HG02759 (cell line): ENCODE measurements at regions not wholly inside any gene's neighbourhood (a gene's known extent, or its start where the extent isn't known, plus 50 kb on each side); places are given as distances from the start of the nearest gene placed in this dataset.
A peak's percentile ranks its signal among the peaks of the same experiment; 100 is the strongest.
"Not testable (repeated sequence)": the region's sequence is repeated elsewhere in the genome, so short reads cannot be mapped to it uniquely, and the experiment has no call there.

Experiments
- ATAC-seq: cut with Tn5 transposase; IDR thresholded peaks from one replicate; pipeline ENCODE4 v1.9.1; 2021; ENCODE audit warnings: mild to moderate bottlenecking, moderate library complexity; ENCODE audit not compliant: unreplicated experiment

DNA sequence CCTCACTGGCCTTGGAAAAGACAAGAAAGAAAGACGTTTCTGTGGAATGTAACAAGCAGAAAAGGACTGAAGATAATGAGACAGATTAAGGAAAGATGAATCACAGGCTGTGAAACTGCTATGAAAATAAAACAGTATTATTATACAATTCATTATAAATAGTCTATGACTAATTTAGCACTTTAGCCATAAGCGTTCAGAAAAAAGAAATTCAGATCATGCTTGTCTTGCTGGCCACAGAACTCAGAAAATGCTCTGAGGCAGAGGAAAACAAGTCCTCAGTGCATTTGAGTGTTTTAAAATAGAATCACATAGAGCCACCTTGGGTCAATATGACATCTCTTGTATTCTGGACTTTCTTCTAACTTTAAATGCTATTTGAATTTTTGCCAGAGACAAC, 65.9 kb upstream of the NBPF26 start:
- not testable (repeated sequence) for ATAC-seq

- ATAC-seq: not testable (repeated sequence)
Measured at GRCh38 chr1:120658622-120659021, 65.1 kb upstream of the NBPF26 start.

GRCh38 chr1:120659133-120659532, 64.6 kb upstream of the NBPF26 start:
- not testable (repeated sequence) for ATAC-seq

DNA sequence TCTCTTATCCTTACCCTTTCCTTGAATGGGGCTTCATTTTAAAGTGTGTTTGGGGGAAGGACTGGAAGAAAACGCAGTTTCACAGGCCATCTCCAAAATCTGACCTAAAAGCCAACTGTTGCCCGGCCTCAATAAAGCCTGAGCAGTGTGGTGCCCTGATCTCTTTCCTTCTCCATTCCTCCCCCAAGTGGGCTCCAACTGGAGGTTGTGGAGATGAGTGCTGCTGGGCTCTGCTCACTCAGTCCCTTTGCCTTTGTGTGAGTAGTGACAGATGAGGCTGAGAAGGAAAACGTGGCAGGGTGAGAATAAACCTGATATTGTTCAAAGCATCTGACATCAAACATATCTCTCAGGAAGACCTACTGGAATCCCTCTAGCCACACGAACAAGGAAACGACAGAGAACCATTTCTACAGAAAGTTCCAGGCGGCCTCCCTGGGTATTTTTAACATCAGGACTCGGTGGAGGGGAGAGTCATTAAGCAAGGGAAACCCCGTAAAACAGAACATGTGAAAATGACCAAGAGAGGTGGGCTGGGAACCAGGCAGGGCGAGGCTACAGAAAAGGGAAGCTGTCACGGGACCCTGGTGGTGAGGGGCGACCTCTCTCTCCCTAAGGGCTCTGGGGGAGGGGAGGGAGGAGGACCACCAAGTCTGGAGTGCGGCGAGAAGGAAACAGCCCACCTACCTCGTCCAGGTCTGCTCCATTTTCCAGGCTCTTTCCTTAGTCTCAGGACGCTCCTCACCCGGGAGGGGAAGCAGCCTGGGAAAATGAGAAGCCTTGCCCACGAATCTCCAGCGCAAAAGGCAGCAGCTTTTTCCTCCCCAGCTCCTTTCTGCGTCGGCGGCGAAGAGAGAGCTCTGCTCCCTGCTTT, 59.1 kb upstream of the NBPF26 start:
- ATAC-seq: not testable (repeated sequence)

- ATAC-seq: peak; percentile 85
Measured at GRCh38 chr1:120665250-120665577, 58.5 kb upstream of the NBPF26 start.

DNA sequence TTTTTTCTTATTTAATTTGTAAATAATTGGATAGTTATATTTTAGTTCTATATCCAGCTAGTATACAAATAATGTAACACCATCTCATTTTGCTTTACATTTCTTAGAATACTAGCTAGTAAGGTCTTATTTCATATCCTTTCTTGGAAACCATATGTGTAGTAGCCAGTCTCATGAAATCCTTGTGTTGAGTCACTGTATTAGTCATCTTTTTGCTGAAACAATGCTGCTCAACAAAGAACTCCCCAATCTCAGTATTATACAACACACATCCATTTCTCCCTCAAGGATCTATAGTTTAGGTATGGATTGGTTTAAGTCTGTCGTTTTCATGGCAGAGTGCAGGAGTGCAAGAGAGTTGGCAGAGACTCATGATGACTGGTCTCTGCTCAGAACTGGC, 55.6 kb upstream of the NBPF26 start:
- not testable (repeated sequence) for ATAC-seq
